GM12872 (cell line): ENCODE measurements at regions not wholly inside any gene's neighbourhood (a gene's known extent, or its start where the extent isn't known, plus 50 kb on each side); places are given as distances from the start of the nearest gene placed in this dataset.

Experiments
- CTCF ChIP-seq: IDR thresholded peaks from 3 replicates; pipeline ENCODE4 v1.5.1; 2011; ENCODE audit warnings: low read depth, mild to moderate bottlenecking, low read length, moderate library complexity; ENCODE audit not compliant: insufficient read depth

DNA sequence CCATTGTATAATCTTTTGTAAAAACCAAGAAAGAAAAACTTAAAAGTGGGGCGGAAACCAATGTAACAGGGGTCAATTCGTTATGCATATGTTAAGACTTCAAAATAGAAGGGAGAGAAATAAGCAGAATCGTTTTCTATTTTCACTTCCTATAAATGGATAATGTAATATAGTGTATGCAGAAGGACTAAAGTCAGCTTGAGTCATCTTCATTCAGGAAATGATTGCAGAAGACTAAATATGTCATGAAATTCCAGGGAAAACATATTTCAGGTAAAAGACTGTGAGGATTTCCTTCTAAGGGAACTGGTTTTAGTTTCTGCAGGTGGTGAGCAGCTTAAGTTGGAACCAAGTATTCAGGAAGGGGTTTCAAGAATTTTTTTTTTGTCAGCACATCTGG is 753.3 kb downstream of the IRX1 start:
- no peak for TF ChIP-seq CTCF

- TF ChIP-seq CTCF: no peak
Observed at GRCh38 chr5:4356201-4356600, 760.6 kb downstream of the IRX1 start.

DNA sequence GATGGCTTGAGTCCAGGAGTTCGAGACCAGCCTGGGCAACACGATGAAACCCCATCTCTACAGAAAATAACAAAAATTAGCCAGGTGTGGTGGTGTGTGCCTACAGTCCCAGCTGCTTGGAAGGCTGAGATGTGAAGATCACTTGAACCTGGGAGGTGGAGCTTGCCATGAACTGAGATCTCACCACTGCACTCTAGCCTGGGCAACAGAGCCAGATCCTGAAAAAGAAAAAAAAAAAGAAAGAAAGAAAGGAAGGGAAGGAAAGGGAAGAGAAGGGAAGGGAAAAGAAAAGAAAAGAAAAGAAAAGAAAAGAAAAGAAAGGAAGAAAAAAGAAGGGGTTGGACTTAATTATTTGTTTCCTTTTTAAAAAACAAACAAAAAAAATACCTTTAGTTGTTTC is 764.2 kb downstream of the IRX1 start:
- TF ChIP-seq CTCF: no peak

- no peak for TF ChIP-seq CTCF
Observed at GRCh38 chr5:4361753-4362152, 766.1 kb downstream of the IRX1 start.

DNA sequence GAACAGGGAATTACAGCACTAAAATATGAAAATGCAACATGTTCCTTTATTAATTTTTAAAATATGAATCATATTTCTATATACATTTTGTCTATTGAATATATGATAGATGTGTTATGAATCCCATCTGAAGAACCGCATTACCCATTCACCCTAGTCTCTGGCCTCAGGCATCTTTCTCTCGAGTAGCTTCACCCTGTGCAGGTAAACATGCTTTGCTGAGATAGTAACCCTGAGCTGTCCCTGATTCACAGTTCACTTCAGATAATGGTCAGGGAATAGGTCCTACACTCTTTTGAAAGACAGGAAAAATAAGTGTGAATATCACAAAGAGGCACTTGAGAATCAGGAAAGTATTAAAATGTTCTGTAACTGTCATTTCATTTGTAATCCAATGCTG is 766.8 kb downstream of the IRX1 start:
- TF ChIP-seq CTCF: no peak

- no peak for TF ChIP-seq CTCF
Observed at GRCh38 chr5:4363045-4363444, 767.4 kb downstream of the IRX1 start.

DNA sequence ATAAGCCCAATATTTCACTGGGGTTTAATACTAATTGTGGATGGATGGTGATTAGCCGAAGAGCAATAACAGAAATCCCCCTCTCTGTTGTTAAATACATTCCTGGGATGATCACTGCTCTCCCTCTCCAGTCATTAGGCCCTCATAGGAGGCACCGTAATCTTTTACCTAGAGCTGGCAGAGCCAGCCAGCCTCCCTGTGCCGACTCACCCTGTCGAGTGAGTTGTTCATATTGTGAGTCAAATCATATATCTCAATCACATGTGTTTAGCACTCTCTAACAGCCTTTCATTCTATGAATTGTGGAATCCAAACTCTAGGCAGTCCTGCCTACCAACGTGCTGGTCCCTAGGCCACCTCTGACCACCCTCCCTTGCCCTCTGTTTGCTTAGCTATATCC is 771.0 kb downstream of the IRX1 start:
- TF ChIP-seq CTCF: no peak

DNA sequence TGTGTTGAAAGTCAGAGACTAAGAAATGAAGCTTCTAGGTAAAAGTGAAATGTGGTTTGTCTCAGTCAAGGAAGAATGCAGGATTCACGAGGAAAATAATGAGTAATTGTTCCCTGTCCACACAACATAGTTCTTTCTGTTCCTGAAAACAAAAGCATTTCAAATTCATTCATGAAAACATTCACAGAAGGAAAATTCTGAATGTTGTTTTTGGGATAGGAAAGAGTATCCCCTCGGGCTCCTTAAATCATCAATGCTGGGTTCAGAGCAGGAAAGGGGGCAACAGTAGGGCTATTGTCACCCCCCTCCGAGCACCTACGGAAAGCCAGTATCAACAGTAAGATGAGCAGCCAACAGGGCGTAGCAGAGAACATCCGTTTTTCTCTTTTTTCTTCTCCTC is 769.9 kb upstream of the ADAMTS16 start:
- no peak for TF ChIP-seq CTCF
